OCI-LY1 (cell line): ENCODE measurements at regions not wholly inside any gene's neighbourhood (a gene's known extent, or its start where the extent isn't known, plus 50 kb on each side); places are given as distances from the start of the nearest gene placed in this dataset.

ENCODE experiments used
- CTCF ChIP-seq: fragments of 200-600 bp; sonication (generic), shearing (Covaris generic); IDR thresholded peaks from 2 replicates; pipeline ENCODE4 v1.5.1; 2017; ENCODE audit warnings: mild to moderate bottlenecking, antibody characterized with exemption, low read length, moderate library complexity, mixed read lengths
- EZH2 ChIP-seq: fragments of 200-600 bp; sonication (generic), shearing (Covaris generic); IDR thresholded peaks from 2 replicates; pipeline ENCODE4 v1.8.0; 2017; ENCODE audit warnings: borderline replicate concordance, mixed run types, mild to moderate bottlenecking, antibody characterized with exemption, low read length, moderate library complexity, mixed read lengths

GRCh38 chr4:179662522-179662921 is 2220.3 kb upstream of the AGA start:
- TF ChIP-seq CTCF (no peak), EZH2 (no peak)
